Gastrocnemius medialis (tissue), 4 donors: ENCODE measurements at regions not wholly inside any gene's neighbourhood (a gene's known extent, or its start where the extent isn't known, plus 50 kb on each side); places are given as distances from the start of the nearest gene placed in this dataset.

Source experiments
- CTCF ChIP-seq, 5 experiments: fragments of 450-650 bp in 3 of 5; fragments of 200-600 bp in 2 of 5; sonication (generic) in 2 of 5; IDR thresholded peaks in 4 of 5; conservative IDR thresholded peaks in 1 of 5; 1 replicate in 4 of 5; 2 replicates in 1 of 5; pipeline ENCODE4 v1.5.1; 2016 to 2019; ENCODE audit warnings: antibody characterized with exemption in 5 of 5, mild to moderate bottlenecking in 3 of 5, moderate library complexity in 3 of 5
- POLR2A ChIP-seq, 2 donors: fragments of 450-650 bp; IDR thresholded peaks; one replicate each; pipeline ENCODE4 v1.6.1; 2017; ENCODE audit warnings: antibody characterized with exemption in 2 of 2, mild to moderate bottlenecking in 2 of 2, moderate library complexity in 2 of 2

GRCh38 chr18:77379976-77380509 is 130.4 kb downstream of the GALR1 start:
- TF ChIP-seq CTCF (IDR thresholded peaks at IDR 0.05 in 4 of 5, conservative IDR thresholded peaks at IDR 0.05 in 1 of 5) (no peak), POLR2A (IDR thresholded peaks at IDR 0.05) (no peak)
